OCI-LY3 (cell line): ENCODE measurements at regions not wholly inside any gene's neighbourhood (a gene's known extent, or its start where the extent isn't known, plus 50 kb on each side); places are given as distances from the start of the nearest gene placed in this dataset.

Source experiments
- CTCF ChIP-seq: fragments of 200-600, 300-600 bp; sonication (generic); IDR thresholded peaks from 2 replicates; pipeline ENCODE4 v1.5.1; 2014; ENCODE audit warnings: antibody characterized with exemption, low read length, low read depth
- EZH2phosphoT487 ChIP-seq: fragments of 200-600 bp; shearing (Covaris generic); IDR thresholded peaks from 2 replicates; pipeline ENCODE4 v1.6.1; 2018; ENCODE audit warnings: antibody characterized with exemption, mixed run types, low read depth

- TF ChIP-seq CTCF (no peak), EZH2phosphoT487 (no peak)
These were observed 267.6 kb upstream of the SGK1 start for GRCh38 chr6:134585517-134585873.
